ENCODE measurements at regions not wholly inside any gene's neighbourhood (a gene's known extent, or its start where the extent isn't known, plus 50 kb on each side); places are given as distances from the start of the nearest gene placed in this dataset.

DNA sequence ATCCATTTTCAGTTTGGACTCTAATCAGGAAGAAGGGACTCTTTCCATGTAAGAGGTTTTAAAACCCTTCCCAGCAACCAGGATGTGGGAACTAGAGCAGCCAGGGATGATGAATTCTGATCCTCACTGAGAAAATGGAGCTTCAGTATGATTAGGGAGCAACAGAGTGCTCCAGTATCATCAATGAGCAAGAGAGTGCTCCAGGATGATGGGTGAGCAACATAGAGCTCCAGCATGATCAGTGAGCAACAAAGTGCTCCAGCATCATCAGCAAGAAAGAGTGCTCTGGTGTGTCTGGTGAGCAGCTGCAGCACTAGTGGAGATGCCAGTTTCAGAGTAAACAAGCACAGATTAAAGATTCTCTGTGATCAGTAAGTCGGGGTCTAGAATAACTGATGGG, 106.4 kb upstream of the LPP start:
- no peak for DNase-seq

DNA sequence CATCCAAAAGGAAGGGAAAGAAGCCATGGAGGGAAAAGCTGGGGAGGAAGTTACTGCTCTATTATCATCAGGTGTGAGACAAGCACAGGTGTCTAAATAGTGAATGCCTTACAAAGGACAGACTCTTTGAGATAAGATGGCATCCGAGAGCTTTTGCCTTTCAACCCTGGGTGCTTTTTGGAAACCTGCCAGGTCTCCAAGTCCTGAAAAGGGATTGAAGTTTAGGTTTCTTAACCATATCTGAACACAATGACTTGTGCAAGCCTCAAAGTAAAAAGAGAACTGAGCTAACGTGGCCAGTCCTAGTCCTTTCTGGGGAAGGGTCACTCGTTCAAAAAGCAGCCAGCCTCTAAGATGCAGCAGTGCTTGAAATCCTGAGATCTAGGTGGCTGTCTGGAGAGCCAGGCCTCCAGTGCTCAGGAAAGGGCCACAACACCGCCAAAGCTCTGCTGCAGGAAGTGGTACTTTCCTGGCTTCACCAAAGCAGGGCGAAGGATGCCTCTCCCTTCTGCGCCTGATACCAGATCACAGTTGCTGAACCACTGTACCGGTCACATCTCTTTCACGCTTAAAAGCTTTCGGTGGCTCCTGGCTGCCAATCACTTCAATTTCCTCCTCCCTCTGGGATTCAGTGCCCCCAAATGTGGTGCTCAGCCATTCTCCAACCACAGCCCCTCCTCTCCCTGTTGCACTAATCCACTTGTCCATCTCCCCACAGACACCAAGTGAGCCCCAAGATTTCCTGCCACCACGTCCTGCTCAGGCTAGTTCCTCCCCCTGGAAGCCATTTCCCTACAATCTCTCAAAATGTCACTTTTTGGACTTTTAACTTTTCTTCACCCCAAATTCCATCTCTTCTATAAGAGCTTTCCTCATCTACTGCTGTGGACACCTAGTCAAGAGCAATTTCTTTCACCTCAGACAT, 104.1 kb upstream of the LPP start:
- DNase-seq: no peak

- no peak for DNase-seq
Observed at GRCh38 chr3:188051801-188052168, 102.2 kb upstream of the LPP start.

- no peak for DNase-seq
Observed at GRCh38 chr3:188052169-188053035, 101.6 kb upstream of the LPP start.

DNA sequence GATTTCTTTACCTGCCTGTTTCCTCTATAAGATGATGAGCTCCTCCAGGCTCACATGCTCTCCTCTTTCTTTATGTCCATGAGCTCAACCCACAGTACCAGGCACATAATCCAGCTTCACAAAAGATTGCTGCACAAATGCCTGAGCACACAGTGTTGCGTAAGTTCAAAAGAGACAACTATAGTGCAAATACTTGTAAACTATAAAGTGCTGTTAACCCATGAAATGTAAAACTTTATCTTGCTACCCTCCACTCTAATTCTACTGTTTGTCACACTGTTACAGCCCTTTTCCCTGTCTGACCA, 101.0 kb upstream of the LPP start:
- DNase-seq: no peak

DNA sequence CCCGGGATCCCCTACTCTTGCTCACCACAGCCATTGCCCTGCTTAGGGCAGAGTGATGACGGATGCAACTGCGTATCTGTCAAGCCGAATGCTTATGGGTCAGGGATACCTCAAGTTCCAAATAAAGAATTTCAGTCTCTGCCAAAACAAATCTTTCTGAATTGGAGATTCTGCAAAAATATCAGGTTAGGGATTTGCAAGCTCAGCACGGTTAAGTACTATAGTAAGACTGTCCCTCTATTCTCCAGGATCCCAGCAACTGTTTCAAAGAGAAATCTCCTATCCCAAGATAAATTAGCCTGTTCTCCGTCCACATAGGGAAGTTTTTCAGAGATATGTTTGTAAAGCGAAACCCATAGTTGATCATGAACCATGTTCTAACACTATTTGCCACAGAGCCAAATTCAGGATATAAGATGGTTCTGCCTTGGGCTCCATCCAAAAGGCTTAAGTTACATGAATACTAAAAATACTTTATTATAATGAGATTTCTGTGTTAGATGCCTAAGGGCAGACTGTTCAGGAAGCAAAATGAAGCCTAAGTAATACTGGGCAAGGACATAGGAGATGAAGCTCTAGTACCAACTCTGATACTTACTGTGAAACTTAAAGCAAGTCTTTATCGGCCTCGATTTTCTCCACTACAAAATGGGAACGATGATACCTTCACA, 100.1 kb upstream of the LPP start:
- DNase-seq: no peak

GRCh38 chr3:188054541-188054940, 99.4 kb upstream of the LPP start:
- no peak for DNase-seq

- DNase-seq: no peak
Observed at GRCh38 chr3:188055388-188055787, 98.6 kb upstream of the LPP start.

DNA sequence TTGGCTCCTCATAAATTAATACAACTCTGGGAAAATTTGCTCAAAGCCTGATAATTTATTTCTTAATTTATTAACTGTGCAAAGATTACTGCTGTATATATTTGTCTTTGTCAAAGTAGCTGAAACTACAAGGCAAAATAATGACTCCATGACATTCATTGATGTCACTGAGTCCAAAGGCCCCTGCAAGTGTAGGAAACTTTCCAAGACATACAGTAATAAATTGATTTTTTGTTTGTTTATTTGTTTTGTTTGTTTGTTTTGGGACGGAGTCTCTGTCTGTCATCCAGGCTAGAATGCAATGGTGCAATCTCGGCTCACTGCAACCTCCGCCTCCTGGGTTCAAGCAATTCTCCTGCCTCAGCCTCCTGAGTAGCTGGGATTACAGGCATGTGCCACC, 96.8 kb upstream of the LPP start:
- DNase-seq: no peak

GRCh38 chr3:188058569-188059184, 95.3 kb upstream of the LPP start:
- DNase-seq: no peak

GRCh38 chr3:188059351-188059750, 94.6 kb upstream of the LPP start:
- no peak for DNase-seq

GRCh38 chr3:188060264-188060835, 93.6 kb upstream of the LPP start:
- DNase-seq: no peak

DNA sequence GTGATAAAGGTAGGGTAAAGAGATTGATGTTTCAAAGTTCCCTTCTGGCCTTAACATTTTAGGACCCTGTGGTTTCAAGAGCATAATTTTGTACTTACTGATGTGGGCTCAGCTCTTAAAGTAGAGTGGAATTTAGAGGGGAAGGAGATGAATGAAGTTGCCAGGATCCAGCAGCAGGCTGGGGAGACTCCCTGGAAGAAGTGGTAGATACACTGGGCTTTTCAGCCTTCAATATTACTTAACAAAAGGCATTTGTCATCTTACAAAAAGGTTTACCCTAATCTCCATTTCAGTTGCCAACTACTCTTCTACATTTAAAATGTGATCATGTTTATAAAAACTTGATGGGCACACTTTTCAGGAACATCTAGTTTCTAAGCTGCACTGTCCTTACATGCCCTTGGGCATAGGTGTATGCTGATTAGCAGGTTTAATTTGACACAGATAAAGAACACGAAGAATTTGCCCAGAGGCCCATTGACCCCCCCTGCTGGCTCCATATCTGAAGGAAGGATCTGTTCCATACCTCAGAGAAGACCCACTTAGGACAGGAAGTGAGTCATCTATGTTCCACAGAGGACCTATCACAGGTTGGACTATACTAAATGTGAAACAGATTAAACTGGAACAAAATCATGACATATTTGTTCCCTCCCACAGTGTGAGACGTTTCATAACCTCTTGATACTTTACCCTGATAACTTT, 93.0 kb upstream of the LPP start:
- peak; percentile 31 to 59 for DNase-seq

- DNase-seq: no peak
Observed at GRCh38 chr3:188062216-188062615, 91.7 kb upstream of the LPP start.

GRCh38 chr3:188064831-188065493, 89.0 kb upstream of the LPP start:
- DNase-seq: no peak

DNA sequence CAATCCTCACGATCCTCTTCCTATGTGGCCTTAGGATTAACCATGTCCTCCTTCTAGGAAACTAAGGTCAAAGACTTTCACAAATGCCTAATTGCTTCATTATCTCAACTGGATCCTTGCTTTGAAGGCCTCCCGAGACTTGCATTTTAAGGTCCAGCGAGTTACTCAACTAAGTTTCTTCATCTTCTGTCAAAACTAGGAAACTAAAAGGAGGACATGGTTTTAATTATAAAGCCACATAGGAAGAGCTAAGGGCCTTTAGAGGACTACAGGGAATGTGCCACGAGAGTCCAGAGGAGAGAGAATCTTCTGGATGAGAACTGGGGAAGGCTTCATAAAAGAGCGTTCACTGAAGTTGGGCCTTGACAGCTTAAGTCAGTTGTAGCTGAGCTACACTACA, 87.8 kb upstream of the LPP start:
- DNase-seq: no peak

DNA sequence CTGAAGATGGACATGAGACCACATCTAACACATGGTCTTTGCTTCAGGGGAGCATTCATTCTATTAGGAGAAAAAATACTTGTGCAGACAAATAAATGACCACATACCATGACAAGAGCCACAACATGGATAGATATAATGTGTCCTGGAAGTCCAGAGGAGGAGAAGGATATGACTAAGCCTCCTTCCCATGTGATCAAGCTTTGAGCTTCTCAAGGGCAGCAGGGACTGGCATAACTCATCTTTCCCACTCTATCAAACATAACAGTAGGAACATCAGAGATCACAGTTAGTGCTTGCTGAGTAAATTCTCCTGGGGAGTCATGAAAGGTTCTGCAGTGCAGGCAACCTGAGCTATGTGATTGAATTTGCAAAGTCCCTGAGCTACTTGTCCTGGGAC, 86.0 kb upstream of the LPP start:
- DNase-seq: no peak

- DNase-seq: no peak
Observed at GRCh38 chr3:188068342-188068741, 85.6 kb upstream of the LPP start.

DNA sequence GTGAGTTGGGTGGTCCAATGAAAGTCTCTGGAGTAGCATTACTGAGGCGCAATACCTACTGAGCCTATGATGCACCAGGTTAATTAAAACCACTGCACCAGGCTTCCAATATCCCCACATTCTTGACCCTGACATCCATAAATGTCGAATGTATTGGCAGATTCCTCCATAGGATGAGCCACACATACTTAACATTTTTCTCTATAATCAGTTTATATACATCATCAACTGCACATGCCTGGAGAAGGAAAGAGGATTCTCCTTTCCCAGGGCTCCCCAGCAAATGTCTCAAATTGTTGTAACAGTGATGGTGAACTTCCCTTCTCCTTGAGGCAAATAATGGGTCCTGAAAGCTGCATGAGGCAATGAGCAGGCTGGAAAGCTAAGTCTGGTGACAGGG, 82.3 kb upstream of the LPP start:
- DNase-seq: no peak

- no peak for DNase-seq
Observed at GRCh38 chr3:188076176-188076575, 77.8 kb upstream of the LPP start.

- DNase-seq: no peak
Observed at GRCh38 chr3:188077160-188077799, 76.7 kb upstream of the LPP start.

Measured in stimulated activated CD4-positive, alpha-beta T cell treated with anti-CD3 and anti-CD28 coated beads, Interleukin-4, amount 100 ng/mL, for 4 hours (primary cell).